Breast epithelium (tissue), 4 donors: ENCODE measurements at regions not wholly inside any gene's neighbourhood (a gene's known extent, or its start where the extent isn't known, plus 50 kb on each side); places are given as distances from the start of the nearest gene placed in this dataset.

Experiments
- DNase-seq, 2 donors: peaks; one replicate each; pipeline ENCODE4 v3.0.0-alpha.2; 2019; ENCODE audit warnings: low spot score in 2 of 2
- H3K27ac ChIP-seq, 2 donors: fragments of 200-600 bp; sonication (generic) in 1 of 2; one replicate each; pipeline ENCODE4 v1.5.1; 2016 to 2019; ENCODE audit warnings: mild to moderate bottlenecking in 1 of 2
- H3K27me3 ChIP-seq, 2 donors: fragments of 200-600 bp; sonication (generic) in 1 of 2; one replicate each; pipeline versions ENCODE4 v1.5.1 to v1.6.0; 2017 to 2019; ENCODE audit warnings: control low read depth in 1 of 2, mild to moderate bottlenecking in 1 of 2
- H3K36me3 ChIP-seq: fragments of 200-600 bp; one replicate; pipeline ENCODE4 v1.5.1; 2019
- H3K4me1 ChIP-seq, 2 donors: fragments of 200-600 bp; sonication (generic); one replicate each; pipeline ENCODE4 v1.5.1; 2016 to 2019; ENCODE audit warnings: control low read depth in 1 of 2
- H3K4me3 ChIP-seq, 3 donors: fragments of 200-600 bp; sonication (generic); 1 replicate in 2 of 3; 2 replicates in 1 of 3; pipeline ENCODE4 v1.5.1; 2016 to 2019; ENCODE audit warnings: mild to moderate bottlenecking in 3 of 3, moderate library complexity in 2 of 3
- H3K9me3 ChIP-seq, 2 donors: fragments of 200-600 bp; sonication (generic) in 1 of 2; one replicate each; pipeline ENCODE4 v1.5.1; 2016 to 2019; ENCODE audit warnings: control low read depth in 1 of 2
- CTCF ChIP-seq, 3 donors: fragments of 450-650 bp; IDR thresholded peaks; one replicate each; pipeline ENCODE4 v1.5.1; 2016 to 2017; ENCODE audit warnings: antibody characterized with exemption in 3 of 3, mild to moderate bottlenecking in 3 of 3, moderate library complexity in 3 of 3
- POLR2A ChIP-seq: fragments of 450-650 bp; IDR thresholded peaks from one replicate; pipeline ENCODE4 v1.6.1; 2016; ENCODE audit warnings: antibody characterized with exemption, mild to moderate bottlenecking, moderate library complexity
- POLR2AphosphoS5 ChIP-seq, 3 donors: sonication (generic); formaldehyde crosslinking; IDR thresholded peaks; one replicate each; pipeline ENCODE4 v1.6.1; 2017; ENCODE audit warnings: antibody characterized with exemption in 3 of 3
- intact Hi-C: fragments of 100-400 bp; cut with DNase I; formaldehyde crosslinking; loops from one replicate; pipeline ENCODE4 v1.15.1; 2023; ENCODE audit warnings: low total_unique reads

DNA sequence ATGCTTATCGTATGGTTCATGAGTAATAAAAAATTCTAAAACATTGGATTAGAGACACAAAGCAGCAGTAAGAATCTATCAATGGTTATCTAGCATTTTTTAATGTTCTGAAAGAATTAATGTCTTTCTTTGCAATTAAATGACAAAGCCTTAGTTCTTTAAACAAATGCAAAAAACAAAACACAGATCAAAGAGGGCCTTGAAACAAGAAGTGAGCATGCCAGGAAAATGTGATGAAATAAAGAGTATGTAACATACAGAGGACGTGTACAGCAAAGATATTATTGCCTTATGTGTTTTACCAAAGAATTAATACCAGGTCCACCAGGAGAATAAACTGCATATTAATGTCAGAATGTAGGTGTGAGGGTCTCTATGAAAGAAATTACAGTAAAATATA lies 812.3 kb upstream of the GRAMD2B start:
- Histone ChIP-seq H3K4me3 (no peak overlapping the region), H3K27me3 (no peaks in the 10 kb centered on the region), H3K4me1 (no peaks in the 10 kb centered on the region), H3K27ac (no peak overlapping the region), H3K9me3 (no peaks in the 10 kb centered on the region), H3K36me3 (no peaks in the 10 kb centered on the region)
- no peak for DNase-seq
- intact Hi-C loops, result no loop called here
- TF ChIP-seq CTCF (IDR thresholded peaks at IDR 0.05) (no peak), POLR2A (no peak), POLR2AphosphoS5 (IDR thresholded peaks at IDR 0.05) (no peak)

GRCh38 chr5:125611541-125611940 lies 811.7 kb upstream of the GRAMD2B start:
- Histone ChIP-seq H3K27ac (no peak overlapping the region), H3K27me3 (no peaks in the 10 kb centered on the region), H3K4me3 (no peak overlapping the region), H3K36me3 (no peaks in the 10 kb centered on the region), H3K9me3 (no peaks in the 10 kb centered on the region), H3K4me1 (no peaks in the 10 kb centered on the region)
- DNase-seq, result no peak
- intact Hi-C loops, result no loop called here
- TF ChIP-seq POLR2AphosphoS5 (IDR thresholded peaks at IDR 0.05), result no peak

DNA sequence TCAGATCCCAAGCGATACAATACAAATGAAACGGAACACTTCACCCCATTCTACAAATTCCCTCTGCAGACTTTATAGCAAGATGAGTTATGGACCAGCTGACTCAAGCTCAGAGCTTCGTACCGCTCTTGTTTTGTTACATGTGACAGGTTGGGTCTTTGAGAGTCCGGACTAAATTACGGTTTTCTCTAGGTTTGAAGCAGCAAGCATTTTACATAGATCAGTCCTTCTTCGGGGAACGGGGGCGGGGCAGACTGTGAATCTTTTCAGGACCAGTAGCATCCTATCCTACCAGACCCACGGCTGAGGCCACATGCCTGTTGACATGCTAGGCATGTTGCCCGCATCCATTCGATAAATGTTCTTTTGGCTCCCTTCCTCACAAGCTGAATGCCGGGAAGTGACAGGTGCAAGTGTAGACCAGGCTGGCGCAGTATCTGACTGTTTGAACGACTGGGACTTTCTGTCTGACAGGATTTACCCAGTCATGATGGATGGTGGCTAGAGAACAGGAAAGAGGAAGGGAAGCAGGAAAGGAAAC lies 811.0 kb upstream of the GRAMD2B start:
- no peaks in the 10 kb centered on the region for H3K9me3 ChIP-seq
- intact Hi-C loops, result no loop called here
- DNase-seq, result no peak
- no peaks in the 10 kb centered on the region for H3K27me3 ChIP-seq
- H3K4me1 ChIP-seq, result no peaks in the 10 kb centered on the region
- H3K27ac ChIP-seq, result no peak overlapping the region
- TF ChIP-seq POLR2AphosphoS5 (IDR thresholded peaks at IDR 0.05) (no peak), CTCF (IDR thresholded peaks at IDR 0.05) (no peak), POLR2A (no peak)
- no peak overlapping the region for H3K4me3 ChIP-seq
- no peaks in the 10 kb centered on the region for H3K36me3 ChIP-seq

GRCh38 chr5:125612776-125613175 lies 810.4 kb upstream of the GRAMD2B start:
- H3K4me3 ChIP-seq, result no peak overlapping the region
- no peaks in the 10 kb centered on the region for H3K4me1 ChIP-seq
- H3K27me3 ChIP-seq, result no peaks in the 10 kb centered on the region
- H3K27ac ChIP-seq, result no peak overlapping the region
- DNase-seq, result no peak
- no peaks in the 10 kb centered on the region for H3K9me3 ChIP-seq
- no peaks in the 10 kb centered on the region for H3K36me3 ChIP-seq
- TF ChIP-seq POLR2A, result no peak
- no peak for TF ChIP-seq CTCF (IDR thresholded peaks at IDR 0.05)
- no peak for TF ChIP-seq POLR2AphosphoS5 (IDR thresholded peaks at IDR 0.05)
- intact Hi-C loops, result no loop called here

DNA sequence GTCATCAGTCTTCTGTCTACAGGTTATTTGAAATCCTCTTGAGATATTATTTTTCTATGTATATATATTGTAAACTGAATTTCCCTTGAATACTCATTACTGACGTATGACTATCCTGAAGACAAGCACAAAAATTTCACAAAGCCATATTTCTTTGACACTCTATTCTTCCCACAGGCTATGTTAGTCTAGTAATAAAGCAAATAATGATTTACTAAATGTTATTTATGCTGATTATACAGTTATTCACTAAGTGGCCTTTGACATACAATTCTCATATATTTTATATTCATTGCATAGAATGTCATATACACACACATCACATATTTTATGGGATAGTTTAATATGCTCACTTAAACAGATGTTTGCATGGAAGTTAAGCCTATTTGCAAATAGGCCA lies 793.0 kb upstream of the GRAMD2B start:
- Histone ChIP-seq H3K4me3 (no peak overlapping the region), H3K27me3 (no peaks in the 10 kb centered on the region), H3K36me3 (no peaks in the 10 kb centered on the region), H3K27ac (no peak overlapping the region), H3K4me1 (no peaks in the 10 kb centered on the region), H3K9me3 (peaks cover 0 to 3% of the 10 kb centered on the region in 2 donors)
- intact Hi-C loops, result no loop called here
- DNase-seq, result no peak
- TF ChIP-seq CTCF (IDR thresholded peaks at IDR 0.05) (no peak), POLR2A (no peak), POLR2AphosphoS5 (IDR thresholded peaks at IDR 0.05) (no peak)

- Histone ChIP-seq H3K9me3 (no peaks in the 10 kb centered on the region), H3K27ac (no peak overlapping the region), H3K4me1 (no peaks in the 10 kb centered on the region), H3K36me3 (no peaks in the 10 kb centered on the region), H3K27me3 (no peaks in the 10 kb centered on the region), H3K4me3 (no peak overlapping the region)
- DNase-seq, result no peak
- intact Hi-C loops, result no loop called here
- TF ChIP-seq POLR2A, result no peak
- TF ChIP-seq CTCF (IDR thresholded peaks at IDR 0.05), result no peak
- no peak for TF ChIP-seq POLR2AphosphoS5 (IDR thresholded peaks at IDR 0.05)
Measured at GRCh38 chr5:125633523-125633922, 789.7 kb upstream of the GRAMD2B start.
